GM12878 (cell line): ENCODE measurements at regions not wholly inside any gene's neighbourhood (a gene's known extent, or its start where the extent isn't known, plus 50 kb on each side); places are given as distances from the start of the nearest gene placed in this dataset.

Source experiments
- ATAC-seq: fragments of 200-7000 bp; cut with Tn5 transposase; 3 replicates; pipeline ENCODE4 v1.9.1; 2020; ENCODE audit warnings: mild to moderate bottlenecking, moderate library complexity
- BruUV-seq: library from RNA; stranded (reverse); fragments of 400-500 nt; replicated peaks from 2 replicates; lab custom pipeline; 2021; lab: Mats Ljungman, UMichigan
- CTCF ChIA-PET: fragments of 300-600 bp; sonication (Branson Sonifier 250); formaldehyde crosslinking; extraction: SDS; loops from one replicate; lab custom pipeline; 2021; ENCODE audit warnings: inconsistent platforms; lab: Yijun Ruan, JAX
- POLR2A ChIA-PET: fragments of 350-600 bp; formaldehyde crosslinking; extraction: SDS; loops from one replicate; lab custom pipeline; 2021; ENCODE audit warnings: inconsistent platforms; lab: Charles Lee
- RAD21 ChIA-PET: fragments of 300-600 bp; sonication (Branson Sonifier 250); formaldehyde crosslinking; loops from one replicate; lab custom pipeline; 2023; ENCODE audit warnings: antibody characterized with exemption; ENCODE audit not compliant: unreplicated experiment; lab: Charles Lee
- SMC1A ChIA-PET: fragments of 300-600 bp; sonication (Branson Sonifier 250); formaldehyde crosslinking; loops from one replicate; lab custom pipeline; 2023; ENCODE audit not compliant: unreplicated experiment, uncharacterized antibody; lab: Charles Lee
- DNase-seq: peaks from one replicate; pipeline ENCODE4 v3.0.0-alpha.2; 2011; ENCODE audit warnings: low read depth, low spot score
- FAIRE-seq: peaks from 3 replicates; lab custom pipeline; 2011; peaks lifted over from hg19 to GRCh38; lab: Jason Lieb, UNC
- H2AFZ ChIP-seq: 2 replicates; pipeline ENCODE4 v1.6.0; 2011; ENCODE audit warnings: low read depth, low read length, control low read depth; ENCODE audit not compliant: control insufficient read depth
- H3K27ac ChIP-seq: 2 replicates; pipeline ENCODE4 v1.5.1; 2011; ENCODE audit warnings: control low read depth; ENCODE audit not compliant: control insufficient read depth, insufficient read depth
- H3K27me3 ChIP-seq, 2 experiments: replicated peaks in 1 of 2; 2 replicates each; pipeline versions ENCODE4 v1.6.0 to v1.6.1; 2011; ENCODE audit warnings: low read length in 1 of 2; ENCODE audit not compliant: control insufficient read depth in 2 of 2, insufficient read depth in 2 of 2
- H3K36me3 ChIP-seq, 2 experiments: 2 replicates each; pipeline ENCODE4 v1.5.1; 2011; ENCODE audit warnings: low read length in 1 of 2; ENCODE audit not compliant: control insufficient read depth in 2 of 2, insufficient read depth in 2 of 2
- H3K4me1 ChIP-seq: 2 replicates; pipeline ENCODE4 v1.6.1; 2011; ENCODE audit warnings: mild to moderate bottlenecking, low read length, moderate library complexity, mixed read lengths; ENCODE audit not compliant: control insufficient read depth, insufficient read depth
- H3K4me2 ChIP-seq: 2 replicates; pipeline ENCODE4 v1.6.0; 2011; ENCODE audit warnings: control low read depth; ENCODE audit not compliant: control insufficient read depth, insufficient read depth
- H3K4me3 ChIP-seq: fragments of 200-600 bp; sonication (generic); 2 replicates; pipeline ENCODE4 v1.5.1; 2016
- H3K79me2 ChIP-seq: 2 replicates; pipeline ENCODE4 v1.6.0; 2011; ENCODE audit warnings: low read length; ENCODE audit not compliant: control insufficient read depth, insufficient read depth
- H3K9ac ChIP-seq: 2 replicates; pipeline ENCODE4 v1.8.0; 2011; ENCODE audit warnings: low read length, control low read depth, mixed read lengths; ENCODE audit not compliant: control insufficient read depth, insufficient read depth
- H3K9me3 ChIP-seq: replicated peaks from 3 replicates; pipeline ENCODE4 v1.5.1; 2011; ENCODE audit warnings: mild to moderate bottlenecking, low read length; ENCODE audit not compliant: control insufficient read depth, insufficient read depth
- H4K20me1 ChIP-seq: 2 replicates; pipeline ENCODE4 v1.6.0; 2011; ENCODE audit not compliant: control insufficient read depth, insufficient read depth
- ETV6 ChIP-seq, 2 experiments: fragments of 450-650 bp in 1 of 2; IDR thresholded peaks in 1 of 2; conservative IDR thresholded peaks in 1 of 2; 2 replicates each; pipeline ENCODE4 v1.6.1; 2014; ENCODE audit warnings: antibody characterized with exemption in 1 of 2, borderline replicate concordance in 1 of 2, low read depth in 1 of 2, mild to moderate bottlenecking in 1 of 2, moderate library complexity in 1 of 2
- HDGF ChIP-seq: fragments of 450-650 bp; IDR thresholded peaks from 2 replicates; pipeline ENCODE4 v1.6.1; 2016; ENCODE audit warnings: antibody characterized with exemption
- JUNB ChIP-seq: IDR thresholded peaks from 2 replicates; pipeline ENCODE4 v1.6.1; 2016; ENCODE audit warnings: antibody characterized with exemption, mild to moderate bottlenecking
- MEF2B ChIP-seq: fragments of 450-650 bp; IDR thresholded peaks from 2 replicates; pipeline ENCODE4 v1.6.1; 2018; ENCODE audit warnings: mild to moderate bottlenecking, moderate library complexity; ENCODE audit not compliant: partially characterized antibody, poor library complexity, severe bottlenecking
- NBN ChIP-seq: fragments of 450-650 bp; IDR thresholded peaks from 2 replicates; pipeline ENCODE4 v1.6.1; 2016
- SMAD5 ChIP-seq: IDR thresholded peaks from 2 replicates; pipeline ENCODE4 v1.6.1; 2016; ENCODE audit warnings: antibody characterized with exemption, low read depth
- TCF12 ChIP-seq: IDR thresholded peaks from 2 replicates; pipeline ENCODE4 v1.6.1; 2011; ENCODE audit warnings: low read depth, mild to moderate bottlenecking, low read length
- USF1 ChIP-seq: IDR thresholded peaks from 2 replicates; pipeline ENCODE4 v1.6.1; 2011; ENCODE audit warnings: borderline replicate concordance, low read depth, mild to moderate bottlenecking, moderate library complexity, mixed read lengths, low read length; ENCODE audit not compliant: insufficient read depth; ENCODE audit errors: extremely low read length
- ZSCAN29 ChIP-seq: fragments of 450-650 bp; IDR thresholded peaks from 2 replicates; pipeline ENCODE4 v1.6.1; 2017; ENCODE audit warnings: mild to moderate bottlenecking, moderate library complexity
- WGBS: methylation state at CpG from one replicate; pipeline ENCODE4 v1.1.6; 2016; ENCODE audit warnings: low lambda C conversion rate; ENCODE audit not compliant: insufficient replicate concordance, insufficient coverage; ENCODE audit errors: missing lambda C conversion rate; 5-methylcytosine and 5-hydroxymethylcytosine counted together
- in situ Hi-C: fragments of 300-500 bp; cut with MboI; formaldehyde crosslinking; loops from 9 replicates; pipeline ENCODE4 v1.14.3; 2018; ENCODE audit warnings: mixed read lengths
- intact Hi-C: fragments of 100-400 bp; cut with micrococcal nuclease; formaldehyde crosslinking; loops from one replicate; pipeline ENCODE4 v1.14.2; 2022; ENCODE audit not compliant: unreplicated experiment

GRCh38 chr5:42960506-42960905 lies 79.6 kb downstream of the ANXA2R start:
- Histone ChIP-seq H4K20me1 (no peaks in the 10 kb centered on the region), H3K4me1 (no peaks in the 10 kb centered on the region), H3K4me3 (no peak overlapping the region), H3K4me2 (no peak overlapping the region), H3K9ac (no peak overlapping the region), H3K27me3 (no peaks in the 10 kb centered on the region), H3K79me2 (no peaks in the 10 kb centered on the region), H3K27ac (no peak overlapping the region), H2AFZ (no peak overlapping the region), H3K9me3 (no peaks in the 10 kb centered on the region), H3K36me3 (no peaks in the 10 kb centered on the region)
- ChIA-PET POLR2A (no interaction called here), RAD21 (no interaction called here), CTCF (no interaction called here), SMC1A (no interaction called here)
- TF ChIP-seq SMAD5: no peak
- no peak for TF ChIP-seq TCF12
- TF ChIP-seq HDGF: no peak
- FAIRE-seq: no peak
- ATAC-seq: no peak
- 0% methylated on average over 2 of the region's 2 CpGs for WGBS
- BruUV-seq: no TSS peak
- intact Hi-C loops (no loop called here), in situ Hi-C loops (no loop called here)
- DNase-seq: no peak

GRCh38 chr5:42956551-42956950 lies 83.6 kb downstream of the ANXA2R start:
- in situ Hi-C loops: no loop called here
- POLR2A ChIA-PET: no interaction called here

More at GRCh38 chr5:42956551-42956950, 83.6 kb downstream of the ANXA2R start:
- H3K27me3 ChIP-seq: no peaks in the 10 kb centered on the region; a peak in 1 of 4 replicates
- no peaks in the 10 kb centered on the region; the same call in 1 of the 2 replicates for H3K4me1 ChIP-seq
- no peak overlapping the region for H2AFZ ChIP-seq
- H3K4me2 ChIP-seq: no peak overlapping the region
- intact Hi-C loops: no loop called here
- no peak for ATAC-seq
- no peaks in the 10 kb centered on the region; the same call in 2 of the 3 replicates for H3K9me3 ChIP-seq
- ChIA-PET RAD21 (no interaction called here), CTCF (no interaction called here), SMC1A (no interaction called here)
- no peaks in the 10 kb centered on the region for H3K79me2 ChIP-seq
- BruUV-seq: no TSS peak
- FAIRE-seq: no peak
- WGBS: 71% methylated on average over 2 of the region's 2 CpGs
- no peaks in the 10 kb centered on the region for H3K36me3 ChIP-seq
- H3K9ac ChIP-seq: no peak overlapping the region
- TF ChIP-seq JUNB (no peak), USF1 (no peak), ETV6 (conservative IDR thresholded peaks at IDR 0.05 in 1 of 2, IDR thresholded peaks at IDR 0.05 in 1 of 2; ENCODE audit: borderline replicate concordance in 1 of 2, low read depth in 1 of 2) (no peak), MEF2B (no peak), ZSCAN29 (no peak), NBN (no peak)
- DNase-seq: no peak
- no peak overlapping the region for H3K27ac ChIP-seq
- no peaks in the 10 kb centered on the region for H4K20me1 ChIP-seq
- H3K4me3 ChIP-seq: no peak overlapping the region
